DOHH2 (cell line): ENCODE measurements at regions not wholly inside any gene's neighbourhood (a gene's known extent, or its start where the extent isn't known, plus 50 kb on each side); places are given as distances from the start of the nearest gene placed in this dataset.
A peak's percentile ranks its signal among the peaks of the same experiment; 100 is the strongest.

Experiments
- H3F3A ChIP-seq: fragments of 200-600 bp; sonication (generic), shearing (Covaris generic); 2 replicates; pipeline ENCODE4 v1.6.0; 2016; ENCODE audit warnings: antibody characterized with exemption, mild to moderate bottlenecking; ENCODE audit not compliant: control insufficient read depth, insufficient read depth
- H3K27ac ChIP-seq: fragments of 200-600 bp; sonication (generic); 2 replicates; pipeline ENCODE4 v1.5.1; 2014; ENCODE audit warnings: low read depth, mild to moderate bottlenecking, low read length, moderate library complexity
- H3K27me3 ChIP-seq: fragments of 200-600 bp; sonication (generic); 2 replicates; pipeline ENCODE4 v1.6.1; 2014; ENCODE audit warnings: mild to moderate bottlenecking, low read length, mixed read lengths; ENCODE audit not compliant: control insufficient read depth
- H3K36me3 ChIP-seq: fragments of 200-600 bp; sonication (generic); 2 replicates; pipeline ENCODE4 v1.6.1; 2014; ENCODE audit warnings: mild to moderate bottlenecking, low read length, moderate library complexity, mixed read lengths; ENCODE audit not compliant: control insufficient read depth
- H3K4me1 ChIP-seq: fragments of 200-600 bp; sonication (generic); 2 replicates; pipeline ENCODE4 v1.6.1; 2014; ENCODE audit warnings: mild to moderate bottlenecking, low read length, mixed read lengths; ENCODE audit not compliant: control insufficient read depth
- H3K4me2 ChIP-seq: fragments of 200-600 bp; sonication (generic); 2 replicates; pipeline ENCODE4 v1.6.0; 2014; ENCODE audit warnings: mild to moderate bottlenecking, low read length, moderate library complexity
- H3K4me3 ChIP-seq: fragments of 200-600 bp; sonication (generic); 2 replicates; pipeline ENCODE4 v1.5.1; 2014; ENCODE audit warnings: mild to moderate bottlenecking, low read length, mixed read lengths
- H3K79me2 ChIP-seq: fragments of 200-600 bp; sonication (generic); 2 replicates; pipeline ENCODE4 v1.6.1; 2014; ENCODE audit warnings: mild to moderate bottlenecking, low read length, mixed read lengths; ENCODE audit not compliant: control insufficient read depth
- H3K9me2 ChIP-seq: fragments of 200-600 bp; sonication (generic); replicated peaks from 2 replicates; pipeline ENCODE4 v1.6.1; 2014; ENCODE audit warnings: mild to moderate bottlenecking, low read length, mixed read lengths; ENCODE audit not compliant: control insufficient read depth
- H3K9me3 ChIP-seq: fragments of 200-600 bp; sonication (generic); 2 replicates; pipeline ENCODE4 v1.6.1; 2014; ENCODE audit warnings: antibody characterized with exemption, low read length, mixed read lengths; ENCODE audit not compliant: control insufficient read depth, insufficient read depth
- H4K20me1 ChIP-seq: fragments of 200-600 bp; sonication (generic); 2 replicates; pipeline ENCODE4 v1.6.0; 2014; ENCODE audit warnings: low read depth, mild to moderate bottlenecking, antibody characterized with exemption, low read length, moderate library complexity; ENCODE audit not compliant: control insufficient read depth, insufficient read depth
- EZH2phosphoT487 ChIP-seq: fragments of 200-600 bp; sonication (generic); IDR thresholded peaks from 2 replicates; pipeline ENCODE4 v1.6.1; 2017; ENCODE audit warnings: borderline replicate concordance, mild to moderate bottlenecking, antibody characterized with exemption, low read length, moderate library complexity, mixed read lengths
- TF ChIP-seq, protein P1 (sequence below): fragments of 200-600 bp; sonication (generic); IDR thresholded peaks from one replicate; pipeline ENCODE4 v1.5.1; 2014; ENCODE audit warnings: antibody characterized with exemption, mild to moderate bottlenecking, low read depth, low read length; ENCODE audit not compliant: poor library complexity, severe bottlenecking

- Histone ChIP-seq H3K9me2 (no peaks in the 10 kb centered on the region), H4K20me1 (no peaks in the 10 kb centered on the region), H3K79me2 (no peaks in the 10 kb centered on the region), H3K4me3 (no peak overlapping the region), H3K27ac (no peak overlapping the region), H3K9me3 (no peaks in the 10 kb centered on the region), H3K4me2 (no peak overlapping the region), H3K27me3 (no peaks in the 10 kb centered on the region), H3K36me3 (no peaks in the 10 kb centered on the region), H3K4me1 (peaks cover 19% of the 10 kb centered on the region), H3F3A (peaks cover 7% of the 10 kb centered on the region; the same call in 1 of the 2 replicates)
- no peak for TF ChIP-seq EZH2phosphoT487
- TF ChIP-seq, protein P1, sequence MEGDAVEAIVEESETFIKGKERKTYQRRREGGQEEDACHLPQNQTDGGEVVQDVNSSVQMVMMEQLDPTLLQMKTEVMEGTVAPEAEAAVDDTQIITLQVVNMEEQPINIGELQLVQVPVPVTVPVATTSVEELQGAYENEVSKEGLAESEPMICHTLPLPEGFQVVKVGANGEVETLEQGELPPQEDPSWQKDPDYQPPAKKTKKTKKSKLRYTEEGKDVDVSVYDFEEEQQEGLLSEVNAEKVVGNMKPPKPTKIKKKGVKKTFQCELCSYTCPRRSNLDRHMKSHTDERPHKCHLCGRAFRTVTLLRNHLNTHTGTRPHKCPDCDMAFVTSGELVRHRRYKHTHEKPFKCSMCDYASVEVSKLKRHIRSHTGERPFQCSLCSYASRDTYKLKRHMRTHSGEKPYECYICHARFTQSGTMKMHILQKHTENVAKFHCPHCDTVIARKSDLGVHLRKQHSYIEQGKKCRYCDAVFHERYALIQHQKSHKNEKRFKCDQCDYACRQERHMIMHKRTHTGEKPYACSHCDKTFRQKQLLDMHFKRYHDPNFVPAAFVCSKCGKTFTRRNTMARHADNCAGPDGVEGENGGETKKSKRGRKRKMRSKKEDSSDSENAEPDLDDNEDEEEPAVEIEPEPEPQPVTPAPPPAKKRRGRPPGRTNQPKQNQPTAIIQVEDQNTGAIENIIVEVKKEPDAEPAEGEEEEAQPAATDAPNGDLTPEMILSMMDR, result no peak
Measured at GRCh38 chr3:56971816-56972215, 88.6 kb upstream of the SPATA12 start.

GRCh38 chr3:56971261-56971660 lies 89.2 kb upstream of the SPATA12 start:
- H3F3A ChIP-seq, result peaks cover 7% of the 10 kb centered on the region; the same call in 1 of the 2 replicates

DNA sequence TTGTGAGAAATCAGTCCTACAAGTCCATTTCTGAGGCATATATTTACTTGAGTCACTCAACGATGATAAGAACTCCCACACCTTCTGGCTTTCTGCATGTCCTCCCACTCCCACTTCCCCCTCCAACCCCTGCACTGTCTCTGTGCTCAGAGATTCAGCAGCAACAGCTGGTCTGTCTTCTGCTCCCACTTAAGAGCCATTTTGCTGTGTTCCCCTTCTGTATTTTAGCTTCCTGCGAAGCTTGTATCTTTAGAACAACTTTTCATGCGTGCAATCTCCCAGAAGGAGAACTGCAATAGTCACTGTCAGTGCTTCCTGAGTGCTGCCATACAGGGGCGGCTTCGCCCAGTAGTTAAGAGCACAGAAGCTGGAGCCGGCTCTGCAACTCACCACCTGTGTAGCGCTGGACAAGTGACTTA lies 90.0 kb upstream of the SPATA12 start:
- H3F3A ChIP-seq, result peaks cover 7% of the 10 kb centered on the region; the same call in 1 of the 2 replicates
- H3K9me3 ChIP-seq, result no peaks in the 10 kb centered on the region
- peak overlapping the region; percentile 6; the same call in 1 of the 2 replicates for H3K4me3 ChIP-seq
- H3K4me2 ChIP-seq, result peak overlapping the region; percentile 37
- TF ChIP-seq, protein P1, result no peak
- TF ChIP-seq EZH2phosphoT487, result no peak
- H3K27ac ChIP-seq, result peak overlapping the region; percentile 42
- H4K20me1 ChIP-seq, result no peaks in the 10 kb centered on the region
- H3K27me3 ChIP-seq, result no peaks in the 10 kb centered on the region
- no peaks in the 10 kb centered on the region for H3K36me3 ChIP-seq
- H3K79me2 ChIP-seq, result no peaks in the 10 kb centered on the region
- H3K4me1 ChIP-seq, result peaks cover 30% of the 10 kb centered on the region
- H3K9me2 ChIP-seq, result no peaks in the 10 kb centered on the region

More at GRCh38 chr3:56971261-56971660, 89.2 kb upstream of the SPATA12 start:
- Histone ChIP-seq H3K79me2 (no peaks in the 10 kb centered on the region), H4K20me1 (no peaks in the 10 kb centered on the region), H3K4me3 (no peak overlapping the region), H3K36me3 (no peaks in the 10 kb centered on the region), H3K4me2 (no peak overlapping the region), H3K27me3 (no peaks in the 10 kb centered on the region), H3K27ac (no peak overlapping the region; the same call in 1 of the 2 replicates), H3K9me3 (no peaks in the 10 kb centered on the region), H3K9me2 (no peaks in the 10 kb centered on the region), H3K4me1 (peaks cover 22% of the 10 kb centered on the region)
- TF ChIP-seq, protein P1, result no peak
- TF ChIP-seq EZH2phosphoT487, result no peak
